Activated CD4-positive, CD25-positive, alpha-beta regulatory T cell treated with anti-CD3 and anti-CD28 coated beads, Interleukin-2, amount 50 U/mL, for 24 hours (primary cell): ENCODE measurements at regions not wholly inside any gene's neighbourhood (a gene's known extent, or its start where the extent isn't known, plus 50 kb on each side); places are given as distances from the start of the nearest gene placed in this dataset.
"Not testable (repeated sequence)": the region's sequence is repeated elsewhere in the genome, so short reads cannot be mapped to it uniquely, and the experiment has no call there.

Experiments
- ATAC-seq, 2 donors: fragments of 150-1000 bp; cut with Tn5 transposase; one replicate each; pipeline ENCODE4 v1.10.0; 2021; ENCODE audit warnings: mild to moderate bottlenecking in 1 of 2, moderate library complexity in 1 of 2

GRCh38 chr11:97033178-97033577 lies 643.4 kb downstream of the JRKL start:
- no peak for ATAC-seq

DNA sequence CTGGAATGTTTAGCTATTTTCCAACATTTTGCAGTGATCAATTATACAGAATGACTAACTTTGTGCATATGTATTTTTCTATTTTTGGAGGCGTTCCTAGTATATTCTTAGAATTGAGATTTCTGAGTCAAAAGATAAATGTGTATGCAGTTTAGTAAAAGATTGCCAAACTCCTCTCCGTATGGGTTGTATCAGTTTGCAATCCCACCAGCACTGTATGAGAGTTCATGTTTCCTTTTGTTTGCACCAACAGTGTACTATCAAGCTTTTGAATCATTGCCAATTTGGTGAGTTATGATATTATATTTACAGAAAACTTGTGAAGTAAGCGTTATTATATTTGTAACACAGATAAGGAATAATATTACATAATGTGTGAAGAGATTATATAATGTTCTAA lies 658.7 kb downstream of the JRKL start:
- no peak for ATAC-seq

DNA sequence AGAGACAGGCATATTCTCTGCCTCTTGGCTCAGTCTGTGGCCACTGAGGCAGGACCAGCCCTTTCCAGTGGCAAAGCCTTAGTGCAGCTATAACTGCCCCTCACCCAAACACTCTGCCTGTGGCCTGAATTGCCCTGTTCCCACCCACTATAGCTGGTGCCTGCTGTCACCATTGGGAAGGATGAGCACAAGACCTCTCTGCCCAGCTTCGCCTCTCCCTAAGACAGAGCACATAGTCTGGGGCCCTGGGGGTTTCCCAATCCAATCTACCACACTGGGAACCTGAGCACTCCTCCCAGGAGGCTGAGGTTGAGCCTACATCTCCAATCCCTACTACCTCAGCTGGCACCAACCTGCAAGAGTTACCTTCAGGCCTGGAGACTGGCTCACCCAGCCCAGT lies 670.4 kb downstream of the JRKL start:
- ATAC-seq: no peak

DNA sequence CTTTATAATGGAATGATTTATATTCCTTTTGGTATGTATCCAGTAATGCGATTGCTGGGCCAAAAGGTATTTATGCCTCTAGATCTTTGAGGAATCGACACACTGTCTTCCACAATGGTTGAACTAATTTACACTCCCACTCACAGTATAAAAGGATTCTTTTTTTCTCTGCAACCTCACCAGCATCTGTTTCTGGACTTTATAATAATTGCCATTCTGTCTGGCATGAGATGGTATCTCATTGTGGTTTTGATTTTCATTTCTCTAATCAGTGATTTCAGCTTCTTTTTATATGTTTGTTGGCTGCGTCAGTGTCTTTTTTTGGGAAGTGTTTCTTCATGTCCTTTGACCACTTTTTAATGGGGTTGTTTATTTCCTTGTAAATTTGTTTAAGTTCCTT lies 679.3 kb downstream of the JRKL start:
- no peak for ATAC-seq

DNA sequence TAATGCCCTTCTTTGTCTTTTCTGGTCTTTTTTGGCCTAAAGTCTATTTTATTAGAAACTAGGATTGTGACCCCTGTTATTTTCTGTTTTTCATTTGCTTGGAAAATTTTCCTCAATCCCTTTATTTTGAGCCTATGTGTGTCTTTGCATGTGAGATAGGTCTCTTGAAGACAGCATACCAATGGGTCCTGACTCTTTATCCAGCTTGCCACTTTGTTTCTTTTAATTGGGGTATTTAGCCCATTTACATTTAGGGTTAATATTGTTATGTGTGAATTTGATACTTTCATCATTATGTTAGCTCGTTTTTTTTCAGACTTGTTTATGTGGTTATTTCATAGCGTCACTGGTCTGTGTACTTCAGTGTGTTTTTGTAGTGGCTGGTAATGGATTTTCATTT lies 682.6 kb downstream of the JRKL start:
- no peak for ATAC-seq

GRCh38 chr11:97076666-97077065 lies 686.9 kb downstream of the JRKL start:
- ATAC-seq: not testable (repeated sequence)

GRCh38 chr11:97078443-97078842 lies 688.6 kb downstream of the JRKL start:
- ATAC-seq: no peak

GRCh38 chr11:97079244-97079643 lies 689.4 kb downstream of the JRKL start:
- ATAC-seq: no peak

GRCh38 chr11:97087419-97087818 lies 697.6 kb downstream of the JRKL start:
- no peak for ATAC-seq

DNA sequence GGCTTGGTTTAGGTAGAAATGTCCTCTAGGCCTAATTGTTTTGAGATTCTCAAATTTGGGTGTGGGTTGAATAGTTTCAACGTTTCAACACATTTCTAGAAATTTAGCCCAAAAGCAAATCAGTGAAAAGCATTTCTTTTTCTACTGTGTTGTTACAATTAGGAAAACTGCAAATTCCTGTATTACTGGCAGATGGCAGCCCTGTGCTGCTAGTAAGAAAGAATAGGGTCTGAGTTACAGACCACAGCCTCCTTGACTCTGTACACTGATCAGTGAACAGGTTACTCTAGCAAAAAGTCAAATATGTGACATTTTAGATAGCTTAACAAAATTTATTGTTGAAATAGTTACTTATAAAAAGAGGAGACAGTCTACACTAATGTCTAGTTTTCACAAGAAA lies 703.0 kb downstream of the JRKL start:
- ATAC-seq: no peak

DNA sequence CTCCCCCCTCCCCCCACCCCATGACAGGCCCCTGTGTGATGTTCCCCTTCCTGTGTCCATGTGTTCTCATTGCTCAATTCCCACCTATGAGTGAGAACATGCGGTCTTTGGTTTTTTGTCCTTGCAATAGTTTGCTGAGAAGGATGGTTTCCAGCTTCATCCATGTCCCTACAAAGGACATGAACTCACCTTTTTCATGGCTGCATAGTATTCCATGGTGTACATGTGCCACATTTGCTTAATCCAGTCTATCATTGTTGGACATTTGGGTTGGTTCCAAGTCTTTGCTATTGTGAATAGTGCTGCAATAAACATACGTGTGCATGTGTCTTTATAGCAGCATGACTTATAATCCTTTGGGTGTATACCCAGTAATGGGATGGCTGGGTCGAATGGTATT lies 712.4 kb downstream of the JRKL start:
- not testable (repeated sequence) for ATAC-seq

- ATAC-seq: no peak
These were observed 717.8 kb downstream of the JRKL start for GRCh38 chr11:97107604-97108003.

DNA sequence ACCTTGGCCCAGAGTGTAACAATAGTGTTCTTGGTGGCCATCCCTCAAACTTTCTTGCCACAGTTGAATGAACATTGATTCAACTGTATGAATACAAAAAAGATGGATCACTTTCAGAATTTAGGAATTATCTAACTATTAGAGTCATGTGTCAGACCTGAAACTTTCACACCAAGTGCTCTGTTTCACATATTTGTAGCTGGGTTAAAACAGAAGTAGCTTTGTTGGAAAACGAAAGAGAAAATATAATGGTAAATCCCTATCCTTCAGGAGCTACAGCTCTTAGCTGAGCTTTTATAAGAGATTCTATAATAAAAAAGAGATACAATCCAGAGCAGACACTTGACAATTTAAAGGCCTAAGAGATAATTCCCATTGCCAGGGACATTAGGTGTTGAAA lies 719.3 kb downstream of the JRKL start:
- ATAC-seq: no peak

- no peak for ATAC-seq
These were observed 720.6 kb downstream of the JRKL start for GRCh38 chr11:97110376-97110775.

GRCh38 chr11:97111559-97111958 lies 721.7 kb downstream of the JRKL start:
- ATAC-seq: no peak

DNA sequence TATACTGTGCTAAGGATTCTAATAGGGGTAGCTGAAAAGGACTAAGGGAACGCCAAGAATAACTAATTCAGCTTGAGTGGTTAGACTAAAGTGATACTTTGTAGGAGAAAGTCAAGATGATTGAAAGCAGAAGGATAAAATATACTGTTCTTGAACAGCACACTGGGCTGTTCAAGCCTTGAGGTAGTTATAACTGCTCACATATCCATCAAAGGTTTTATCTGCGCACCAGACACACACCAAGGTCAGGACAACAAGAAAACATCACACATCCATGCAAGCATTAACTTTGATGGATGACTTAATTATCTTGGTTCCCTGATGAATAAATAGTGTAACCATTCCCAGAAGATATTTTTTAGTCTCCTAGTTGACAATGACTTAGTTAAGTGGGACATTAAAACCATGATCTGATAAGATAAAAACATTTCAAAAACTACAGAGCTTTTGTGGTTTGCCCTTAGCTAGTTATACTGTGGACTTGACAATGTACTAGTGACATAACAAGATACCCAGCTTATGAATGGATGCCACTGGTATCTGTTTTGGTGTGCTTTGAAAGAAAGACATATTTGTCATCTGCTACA lies 728.9 kb downstream of the JRKL start:
- no peak for ATAC-seq

GRCh38 chr11:97123237-97123636 lies 733.4 kb downstream of the JRKL start:
- no peak for ATAC-seq

- ATAC-seq: no peak
These were observed 746.3 kb downstream of the JRKL start for GRCh38 chr11:97136067-97136466.

GRCh38 chr11:97140885-97141494 lies 751.2 kb downstream of the JRKL start:
- ATAC-seq: no peak

DNA sequence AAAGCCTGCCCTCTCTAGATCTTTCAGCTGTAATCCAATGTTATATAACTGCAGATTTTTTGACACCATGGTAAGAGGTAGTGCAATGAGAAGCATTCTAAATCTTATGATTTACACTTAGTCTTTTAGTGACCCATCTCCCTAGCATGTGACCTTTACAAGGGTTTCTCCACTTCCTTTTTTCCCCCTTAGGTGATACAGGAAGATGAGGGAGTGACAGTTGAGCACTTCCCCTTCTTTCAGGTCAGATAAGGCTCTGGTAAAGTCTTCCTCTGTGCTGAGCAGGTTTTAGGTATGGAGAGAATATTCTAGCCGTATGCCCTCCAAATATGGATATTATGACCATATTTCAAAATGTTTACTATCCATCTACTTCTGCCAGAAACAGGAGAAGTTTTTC lies 753.6 kb downstream of the JRKL start:
- ATAC-seq: no peak

- no peak for ATAC-seq
These were observed 759.9 kb downstream of the JRKL start for GRCh38 chr11:97149741-97150140.

DNA sequence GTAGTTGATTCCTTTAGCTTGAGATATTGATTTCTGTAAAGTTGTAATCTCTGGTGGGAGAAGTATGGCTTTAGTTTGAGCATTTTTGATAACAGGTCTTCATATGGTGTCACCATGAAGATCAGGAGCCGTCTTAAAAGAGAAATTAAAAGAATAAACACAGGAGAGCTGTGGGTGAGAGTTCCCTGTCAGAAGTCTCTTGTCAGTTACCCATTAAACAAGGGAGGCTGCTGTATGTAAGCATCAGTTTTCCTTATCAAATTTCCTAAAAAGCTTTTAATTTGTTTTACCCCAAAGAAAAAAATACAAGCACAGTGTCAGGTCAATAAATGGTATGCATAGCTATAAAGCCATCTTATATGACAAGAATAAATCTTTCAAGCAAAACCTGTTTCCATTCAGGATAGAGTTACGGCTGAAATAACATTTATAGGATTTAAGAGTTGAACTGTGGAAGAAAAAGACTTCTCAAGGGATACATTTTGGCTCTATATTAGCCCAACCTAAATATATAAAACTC lies 767.5 kb downstream of the JRKL start:
- no peak for ATAC-seq

- no peak for ATAC-seq
These were observed 768.4 kb downstream of the JRKL start for GRCh38 chr11:97158243-97158642.

DNA sequence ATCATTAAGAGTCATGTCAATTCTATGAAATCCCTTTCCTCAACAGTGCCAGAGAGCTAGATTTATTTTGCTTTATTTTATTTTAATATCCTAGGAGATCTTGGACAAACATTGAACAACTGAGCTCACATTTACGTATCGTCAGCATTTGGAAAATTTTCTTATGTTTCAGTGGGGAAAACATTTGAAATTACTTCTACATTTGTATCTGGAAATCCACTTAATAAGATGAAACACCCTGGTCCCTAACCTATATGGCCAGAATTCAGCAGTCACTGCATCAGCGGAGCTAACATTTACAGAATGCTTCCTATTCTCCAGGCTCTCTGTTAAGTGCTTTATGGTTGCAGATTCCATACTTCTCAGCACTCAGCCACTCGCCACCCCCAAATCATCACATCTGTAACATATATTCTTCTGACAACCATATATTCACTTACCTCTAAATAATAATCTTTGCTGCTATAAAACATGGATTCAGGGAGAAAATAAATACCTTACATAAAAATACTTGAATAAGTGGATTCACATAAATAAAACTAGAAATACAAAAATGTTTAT lies 773.9 kb downstream of the JRKL start:
- no peak for ATAC-seq
